Fibroblast of skin of abdomen (primary cell): ENCODE measurements at regions not wholly inside any gene's neighbourhood (a gene's known extent, or its start where the extent isn't known, plus 50 kb on each side); places are given as distances from the start of the nearest gene placed in this dataset.
"Not testable (repeated sequence)": the region's sequence is repeated elsewhere in the genome, so short reads cannot be mapped to it uniquely, and the experiment has no call there.

Experiments used
- DNase-seq: peaks from one replicate; pipeline ENCODE4 v3.0.0-alpha.2; 2013

- DNase-seq: not testable (repeated sequence)
Observed at GRCh38 chr15:44817797-44818196, 81.5 kb downstream of the TRIM69 start.

- DNase-seq: not testable (repeated sequence)
Observed at GRCh38 chr15:44819331-44819987, 83.1 kb downstream of the TRIM69 start.

- DNase-seq: not testable (repeated sequence)
Observed at GRCh38 chr15:44820535-44820934, 84.2 kb downstream of the TRIM69 start.

- DNase-seq: not testable (repeated sequence)
Observed at GRCh38 chr15:44820967-44821366, 84.6 kb downstream of the TRIM69 start.

GRCh38 chr15:44824277-44825145, 88.2 kb downstream of the TRIM69 start:
- DNase-seq: not testable (repeated sequence)

GRCh38 chr15:44826583-44826982, 90.3 kb downstream of the TRIM69 start:
- not testable (repeated sequence) for DNase-seq

- DNase-seq: not testable (repeated sequence)
Observed at GRCh38 chr15:44828229-44828914, 92.0 kb downstream of the TRIM69 start.

GRCh38 chr15:44829150-44829549, 92.8 kb downstream of the TRIM69 start:
- DNase-seq: not testable (repeated sequence)

GRCh38 chr15:44830692-44831408, 94.5 kb downstream of the TRIM69 start:
- not testable (repeated sequence) for DNase-seq

- DNase-seq: not testable (repeated sequence)
Observed at GRCh38 chr15:44831409-44831741, 95.0 kb downstream of the TRIM69 start.

- DNase-seq: not testable (repeated sequence)
Observed at GRCh38 chr15:44832133-44832532, 95.8 kb downstream of the TRIM69 start.

GRCh38 chr15:44833081-44833480, 96.8 kb downstream of the TRIM69 start:
- DNase-seq: not testable (repeated sequence)

GRCh38 chr15:44833761-44834160, 97.4 kb downstream of the TRIM69 start:
- not testable (repeated sequence) for DNase-seq

GRCh38 chr15:44835082-44835481, 98.8 kb downstream of the TRIM69 start:
- not testable (repeated sequence) for DNase-seq

- no peak for DNase-seq
Observed at GRCh38 chr15:44836094-44836493, 99.8 kb downstream of the TRIM69 start.

GRCh38 chr15:44838929-44839328, 102.6 kb downstream of the TRIM69 start:
- DNase-seq: peak; percentile 3

- not testable (repeated sequence) for DNase-seq
Observed at GRCh38 chr15:44841762-44842161, 105.4 kb downstream of the TRIM69 start.

- not testable (repeated sequence) for DNase-seq
Observed at GRCh38 chr15:44842883-44843282, 106.6 kb downstream of the TRIM69 start.

- DNase-seq: not testable (repeated sequence)
Observed at GRCh38 chr15:44844936-44845335, 108.6 kb downstream of the TRIM69 start.

GRCh38 chr15:44846156-44846555, 109.8 kb downstream of the TRIM69 start:
- not testable (repeated sequence) for DNase-seq

GRCh38 chr15:44847555-44847954, 108.9 kb upstream of the TERB2 start:
- DNase-seq: not testable (repeated sequence)

GRCh38 chr15:44848859-44849258, 107.6 kb upstream of the TERB2 start:
- not testable (repeated sequence) for DNase-seq
